NB4 (cell line): ENCODE measurements at regions not wholly inside any gene's neighbourhood (a gene's known extent, or its start where the extent isn't known, plus 50 kb on each side); places are given as distances from the start of the nearest gene placed in this dataset.

Experiments used
- CTCF ChIP-seq: IDR thresholded peaks from one replicate; pipeline ENCODE4 v1.5.1; 2012; ENCODE audit warnings: low read depth, low read length
- MAX ChIP-seq: IDR thresholded peaks from 2 replicates; pipeline ENCODE4 v1.6.1; 2011; ENCODE audit warnings: low read depth, low read length
- MYC ChIP-seq: IDR thresholded peaks from 2 replicates; pipeline ENCODE4 v1.6.1; 2011; ENCODE audit warnings: low read depth, low read length
- POLR2A ChIP-seq: IDR thresholded peaks from 2 replicates; pipeline ENCODE4 v1.6.1; 2011; ENCODE audit warnings: mild to moderate bottlenecking; ENCODE audit not compliant: insufficient read length; ENCODE audit errors: extremely low read depth

- TF ChIP-seq POLR2A = no peak
- TF ChIP-seq CTCF = no peak
- no peak for TF ChIP-seq MAX
- no peak for TF ChIP-seq MYC
Observed at GRCh38 chr4:29081234-29081955, 1638.8 kb upstream of the PCDH7 start.
